ENCODE measurements at regions not wholly inside any gene's neighbourhood (a gene's known extent, or its start where the extent isn't known, plus 50 kb on each side); places are given as distances from the start of the nearest gene placed in this dataset.

DNA sequence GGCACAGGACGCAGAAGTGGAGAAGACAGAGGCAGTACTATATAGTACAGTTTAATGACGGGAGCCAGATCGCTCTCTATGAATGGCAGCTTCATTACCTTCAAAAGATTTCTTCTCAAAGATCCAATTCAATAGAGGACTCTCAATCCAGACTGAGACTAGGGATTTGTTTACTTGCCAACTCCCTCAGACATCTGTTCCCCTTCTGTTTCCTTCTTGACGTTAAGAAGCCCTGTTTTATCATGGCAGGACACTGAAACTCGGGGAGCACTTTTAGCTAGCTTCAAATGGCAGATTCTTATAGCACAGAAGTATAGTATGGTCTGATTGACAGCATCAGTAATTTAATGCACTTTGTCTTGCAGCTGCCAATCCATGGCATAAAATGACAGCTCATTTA is 747.3 kb upstream of the C9orf72 start:
- SMC1A ChIA-PET (ENCODE audit: uncharacterized antibody, unreplicated experiment) = no interaction called here
- in situ Hi-C loops (cut with MboI) = no loop called here
- Histone ChIP-seq H3K36me3 (ENCODE audit: control insufficient read depth in 2 of 2, insufficient read depth in 2 of 2, low read length in 1 of 2) (no peaks in the 10 kb centered on the region), H3K9me3 (replicated peaks; ENCODE audit: control insufficient read depth, insufficient read depth, low read length) (no peaks in the 10 kb centered on the region), H3K27me3 (replicated peaks in 1 of 2; ENCODE audit: control insufficient read depth in 2 of 2, insufficient read depth in 2 of 2, low read length in 1 of 2) (no peaks in the 10 kb centered on the region), H3K27ac (ENCODE audit: control insufficient read depth, insufficient read depth) (no peak overlapping the region), H4K20me1 (ENCODE audit: control insufficient read depth, insufficient read depth) (no peaks in the 10 kb centered on the region), H3K9ac (ENCODE audit: control insufficient read depth, insufficient read depth, low read length) (no peak overlapping the region), H3K79me2 (ENCODE audit: control insufficient read depth, insufficient read depth, low read length) (no peaks in the 10 kb centered on the region), H3K4me2 (ENCODE audit: control insufficient read depth, insufficient read depth) (no peak overlapping the region), H2AFZ (ENCODE audit: control insufficient read depth, low read depth, low read length) (no peak overlapping the region), H3K4me3 (no peak overlapping the region), H3K4me1 (ENCODE audit: control insufficient read depth, insufficient read depth, low read length) (no peaks in the 10 kb centered on the region)
- CTCF ChIA-PET = no interaction called here
- FAIRE-seq (no peak), ATAC-seq (no peak), DNase-seq (ENCODE audit: low read depth, low spot score) (no peak)
- no TSS peak for BruUV-seq (replicated peaks)
- RAD21 ChIA-PET (ENCODE audit: unreplicated experiment) = no interaction called here
- intact Hi-C loops (cut with micrococcal nuclease; ENCODE audit: unreplicated experiment) = no loop called here
- TF ChIP-seq SMAD1 (IDR thresholded peaks at IDR 0.05; ENCODE audit: low read depth, partially characterized antibody) (no peak), SP1 (IDR thresholded peaks at IDR 0.05; ENCODE audit: low read depth, low read length) (no peak)
- TF ChIP-seq, protein P1, sequence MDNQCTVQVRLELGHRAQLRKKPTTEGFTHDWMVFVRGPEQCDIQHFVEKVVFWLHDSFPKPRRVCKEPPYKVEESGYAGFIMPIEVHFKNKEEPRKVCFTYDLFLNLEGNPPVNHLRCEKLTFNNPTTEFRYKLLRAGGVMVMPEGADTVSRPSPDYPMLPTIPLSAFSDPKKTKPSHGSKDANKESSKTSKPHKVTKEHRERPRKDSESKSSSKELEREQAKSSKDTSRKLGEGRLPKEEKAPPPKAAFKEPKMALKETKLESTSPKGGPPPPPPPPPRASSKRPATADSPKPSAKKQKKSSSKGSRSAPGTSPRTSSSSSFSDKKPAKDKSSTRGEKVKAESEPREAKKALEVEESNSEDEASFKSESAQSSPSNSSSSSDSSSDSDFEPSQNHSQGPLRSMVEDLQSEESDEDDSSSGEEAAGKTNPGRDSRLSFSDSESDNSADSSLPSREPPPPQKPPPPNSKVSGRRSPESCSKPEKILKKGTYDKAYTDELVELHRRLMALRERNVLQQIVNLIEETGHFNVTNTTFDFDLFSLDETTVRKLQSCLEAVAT (IDR thresholded peaks at IDR 0.05) = no peak
- TF ChIP-seq, protein P2, sequence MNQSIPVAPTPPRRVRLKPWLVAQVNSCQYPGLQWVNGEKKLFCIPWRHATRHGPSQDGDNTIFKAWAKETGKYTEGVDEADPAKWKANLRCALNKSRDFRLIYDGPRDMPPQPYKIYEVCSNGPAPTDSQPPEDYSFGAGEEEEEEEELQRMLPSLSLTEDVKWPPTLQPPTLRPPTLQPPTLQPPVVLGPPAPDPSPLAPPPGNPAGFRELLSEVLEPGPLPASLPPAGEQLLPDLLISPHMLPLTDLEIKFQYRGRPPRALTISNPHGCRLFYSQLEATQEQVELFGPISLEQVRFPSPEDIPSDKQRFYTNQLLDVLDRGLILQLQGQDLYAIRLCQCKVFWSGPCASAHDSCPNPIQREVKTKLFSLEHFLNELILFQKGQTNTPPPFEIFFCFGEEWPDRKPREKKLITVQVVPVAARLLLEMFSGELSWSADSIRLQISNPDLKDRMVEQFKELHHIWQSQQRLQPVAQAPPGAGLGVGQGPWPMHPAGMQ (IDR thresholded peaks at IDR 0.05; ENCODE audit: borderline replicate concordance) = no peak
- POLR2A ChIA-PET = no interaction called here
- 10% methylated on average over 5 of the region's 5 CpGs for WGBS (ENCODE audit: insufficient coverage, insufficient replicate concordance, low lambda C conversion rate, missing lambda C conversion rate)

DNA sequence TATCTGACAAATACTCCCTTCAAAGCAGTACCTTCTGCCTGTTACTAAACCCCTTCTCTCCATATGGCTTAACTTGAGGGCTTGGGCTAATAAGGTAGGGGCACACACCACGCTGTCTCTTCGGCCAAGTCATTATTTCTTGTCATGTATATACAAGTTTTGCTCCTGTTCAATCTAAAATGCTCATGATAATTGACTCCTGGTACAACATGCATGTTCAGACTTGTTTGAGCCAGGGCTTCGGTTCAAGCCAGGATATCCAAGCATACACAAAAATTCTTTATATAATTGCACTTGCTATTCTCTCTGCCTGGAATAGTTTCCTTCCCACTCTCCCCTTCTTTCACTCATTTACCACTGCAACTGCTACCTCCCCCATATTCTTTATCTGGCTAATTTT is 756.0 kb upstream of the C9orf72 start:
- Histone ChIP-seq H3K9me3 (replicated peaks; ENCODE audit: control insufficient read depth, insufficient read depth, low read length) (no peaks in the 10 kb centered on the region), H3K27me3 (replicated peaks in 1 of 2; ENCODE audit: control insufficient read depth in 2 of 2, insufficient read depth in 2 of 2, low read length in 1 of 2) (no peaks in the 10 kb centered on the region), H3K4me2 (ENCODE audit: control insufficient read depth, insufficient read depth) (no peak overlapping the region), H3K9ac (ENCODE audit: control insufficient read depth, insufficient read depth, low read length) (no peak overlapping the region), H3K79me2 (ENCODE audit: control insufficient read depth, insufficient read depth, low read length) (no peaks in the 10 kb centered on the region), H3K4me3 (no peak overlapping the region), H3K4me1 (ENCODE audit: control insufficient read depth, insufficient read depth, low read length) (no peaks in the 10 kb centered on the region), H3K36me3 (ENCODE audit: control insufficient read depth in 2 of 2, insufficient read depth in 2 of 2, low read length in 1 of 2) (no peaks in the 10 kb centered on the region), H2AFZ (ENCODE audit: control insufficient read depth, low read depth, low read length) (no peak overlapping the region), H4K20me1 (ENCODE audit: control insufficient read depth, insufficient read depth) (no peaks in the 10 kb centered on the region), H3K27ac (ENCODE audit: control insufficient read depth, insufficient read depth) (no peak overlapping the region)
- FAIRE-seq = no peak
- RAD21 ChIA-PET (ENCODE audit: unreplicated experiment) = no interaction called here
- TF ChIP-seq MYC (IDR thresholded peaks at IDR 0.05; ENCODE audit: insufficient read depth, insufficient read length, insufficient replicate concordance, low read length, severe bottlenecking) = no peak
- POLR2A ChIA-PET = no interaction called here
- in situ Hi-C loops (cut with MboI) (no loop called here), intact Hi-C loops (cut with micrococcal nuclease; ENCODE audit: unreplicated experiment) (no loop called here)
- DNase-seq (ENCODE audit: low read depth, low spot score) = no peak
- 0% methylated on average over 3 of the region's 3 CpGs for WGBS (ENCODE audit: insufficient coverage, insufficient replicate concordance, low lambda C conversion rate, missing lambda C conversion rate)
- no peak for ATAC-seq
- no TSS peak for BruUV-seq (replicated peaks)
- CTCF ChIA-PET = no interaction called here
- SMC1A ChIA-PET (ENCODE audit: uncharacterized antibody, unreplicated experiment) = no interaction called here
